ENCODE measurements at regions not wholly inside any gene's neighbourhood (a gene's known extent, or its start where the extent isn't known, plus 50 kb on each side); places are given as distances from the start of the nearest gene placed in this dataset.

- DNase-seq (ENCODE audit: low read depth in 3 of 3, low spot score in 1 of 3) = no peak
Measured at GRCh38 chr3:194832346-194833104, 146.8 kb downstream of the FAM43A start.

DNA sequence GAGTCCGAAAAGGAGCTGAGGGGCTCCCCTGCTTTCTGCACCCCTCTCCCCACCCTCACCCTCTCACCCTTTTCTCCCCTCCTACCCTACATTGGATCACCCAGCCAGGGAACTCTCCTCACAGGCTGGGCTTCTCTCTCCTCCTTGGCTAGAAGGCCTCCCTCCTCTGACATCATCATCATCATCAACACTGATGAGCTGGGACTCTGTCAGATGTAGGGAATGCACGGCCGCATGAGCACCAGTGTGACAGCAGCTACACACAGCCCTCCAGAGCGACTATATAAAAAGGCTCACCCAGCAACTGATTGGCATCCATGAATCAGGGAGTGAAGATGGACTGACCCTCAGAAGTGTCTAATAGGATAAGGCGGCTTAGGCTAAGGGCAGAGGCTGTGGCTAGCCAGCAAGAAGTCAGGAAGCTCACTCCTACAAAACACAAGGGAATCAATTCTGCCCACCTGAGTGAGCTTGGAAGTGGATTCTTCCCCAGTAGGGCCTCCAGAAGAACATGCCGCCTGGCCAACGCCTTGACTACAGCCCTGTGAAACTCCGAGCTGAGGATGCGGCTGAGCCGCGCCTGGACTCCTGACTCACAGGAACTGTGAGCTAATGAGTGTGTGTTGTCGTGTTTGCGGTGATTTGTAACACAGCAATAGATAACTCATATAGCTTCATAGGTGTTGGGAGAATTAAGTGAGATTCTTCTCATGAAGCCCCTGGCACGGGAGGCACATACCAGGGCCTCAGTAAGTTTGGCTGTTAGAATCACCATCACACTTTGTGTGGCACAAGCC, 147.6 kb downstream of the FAM43A start:
- no peak for DNase-seq (ENCODE audit: low read depth in 3 of 3, low spot score in 1 of 3)

DNA sequence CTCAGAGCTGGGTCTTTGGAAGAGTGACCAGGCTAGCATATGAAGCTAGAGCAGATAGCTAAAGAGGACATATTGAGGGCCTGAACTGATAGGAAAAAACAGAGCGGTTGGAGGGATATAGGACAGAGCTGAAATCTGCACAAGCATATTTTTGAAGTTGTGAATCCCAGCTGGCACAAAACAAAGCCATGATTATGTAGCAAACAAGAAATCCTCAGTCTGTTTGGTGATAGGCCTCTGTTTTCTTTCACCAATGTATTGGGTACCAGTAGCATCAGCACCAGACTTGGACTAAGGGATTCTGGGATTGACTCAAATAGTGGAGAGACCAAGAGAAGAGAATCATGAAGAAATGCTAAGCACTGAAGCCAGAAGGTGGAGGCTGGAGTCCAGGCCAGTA, 151.0 kb downstream of the FAM43A start:
- no peak for DNase-seq (ENCODE audit: low read depth in 3 of 3, low spot score in 1 of 3)

GRCh38 chr3:194837457-194838127, 151.9 kb downstream of the FAM43A start:
- no peak for DNase-seq (ENCODE audit: low read depth in 3 of 3, low spot score in 1 of 3)

DNA sequence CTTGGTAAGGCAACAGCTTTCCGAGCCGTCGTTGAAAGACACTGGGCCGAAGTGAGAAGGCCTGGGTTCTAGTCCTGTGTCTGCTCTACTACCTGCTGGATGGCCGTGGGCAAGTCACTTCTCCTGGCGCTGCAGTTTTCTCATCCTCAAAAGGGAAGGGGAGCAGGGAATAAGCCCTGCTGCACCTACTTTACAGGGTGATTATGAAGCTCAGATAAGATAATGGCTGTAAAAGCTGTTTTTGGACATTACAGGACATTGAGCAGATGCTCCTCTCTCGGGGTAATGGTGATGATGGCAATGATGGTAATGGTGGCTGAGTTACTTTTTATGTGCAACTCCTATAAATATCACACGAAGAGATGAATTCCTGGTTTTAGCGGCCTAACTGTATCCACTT, 152.6 kb downstream of the FAM43A start:
- DNase-seq (ENCODE audit: low read depth in 3 of 3, low spot score in 1 of 3) = no peak

- DNase-seq (ENCODE audit: low read depth in 3 of 3, low spot score in 1 of 3) = no peak
Measured at GRCh38 chr3:194840661-194841514, 155.2 kb downstream of the FAM43A start.

GRCh38 chr3:194841515-194841841, 155.8 kb downstream of the FAM43A start:
- no peak for DNase-seq (ENCODE audit: low read depth in 3 of 3, low spot score in 1 of 3)

DNA sequence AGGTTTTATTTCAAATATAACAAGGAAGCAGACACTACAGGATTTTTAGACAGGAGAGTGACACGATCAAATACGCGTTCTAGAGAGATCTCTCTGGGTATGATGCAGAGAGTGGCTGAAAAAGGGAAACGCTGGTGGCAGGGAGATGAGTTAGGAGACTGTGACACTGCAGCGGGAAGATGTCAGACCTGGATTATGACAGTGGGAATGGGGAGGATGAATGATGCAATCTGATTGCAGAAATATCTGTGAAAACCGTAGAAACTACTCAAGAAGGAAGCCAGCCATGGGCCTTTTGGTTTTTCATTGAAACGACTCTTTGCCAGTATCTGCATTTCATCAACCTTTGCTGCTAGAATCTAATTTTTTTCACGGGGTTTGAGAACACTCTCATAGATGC, 157.9 kb downstream of the FAM43A start:
- no peak for DNase-seq (ENCODE audit: low read depth in 3 of 3, low spot score in 1 of 3)

- no peak for DNase-seq (ENCODE audit: low read depth in 3 of 3, low spot score in 1 of 3)
Measured at GRCh38 chr3:194844046-194844445, 158.4 kb downstream of the FAM43A start.

DNA sequence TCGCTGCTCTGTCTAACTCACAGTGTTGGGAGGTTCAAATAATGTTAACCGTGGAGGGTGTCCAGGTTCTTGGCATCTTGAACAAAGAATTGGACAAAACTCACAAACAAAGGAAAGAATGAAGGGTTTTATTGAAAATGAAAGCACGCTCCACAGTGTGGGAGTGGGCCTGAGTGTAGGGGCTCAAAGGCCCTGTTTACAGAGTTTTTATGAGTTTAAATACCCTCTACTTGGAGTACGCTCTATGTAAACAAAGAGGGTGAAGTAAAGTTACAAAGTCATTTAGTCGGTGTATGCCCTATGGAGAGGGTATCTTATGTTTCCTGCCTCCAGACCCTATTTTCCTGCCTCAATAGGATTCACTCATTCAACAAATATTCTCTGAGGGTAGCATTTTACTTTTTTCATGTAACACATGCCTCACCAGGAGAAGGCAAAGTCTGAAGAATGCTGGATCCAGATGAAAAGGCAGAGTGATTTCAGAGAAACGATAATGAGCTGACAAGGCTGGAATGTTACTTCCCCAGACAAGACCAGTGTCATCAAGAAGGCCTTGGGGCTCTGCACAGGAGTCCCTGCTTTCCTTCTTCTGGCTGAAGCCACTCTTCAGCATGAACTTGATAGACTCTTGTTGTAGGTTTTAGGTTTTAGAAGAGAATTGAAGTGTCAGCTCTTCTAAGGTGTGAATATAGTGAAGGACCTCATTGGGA, 163.6 kb downstream of the FAM43A start:
- DNase-seq (ENCODE audit: low read depth in 3 of 3, low spot score in 1 of 3) = no peak

- no peak for DNase-seq (ENCODE audit: low read depth in 3 of 3, low spot score in 1 of 3)
Measured at GRCh38 chr3:194851254-194851653, 165.6 kb downstream of the FAM43A start.

DNA sequence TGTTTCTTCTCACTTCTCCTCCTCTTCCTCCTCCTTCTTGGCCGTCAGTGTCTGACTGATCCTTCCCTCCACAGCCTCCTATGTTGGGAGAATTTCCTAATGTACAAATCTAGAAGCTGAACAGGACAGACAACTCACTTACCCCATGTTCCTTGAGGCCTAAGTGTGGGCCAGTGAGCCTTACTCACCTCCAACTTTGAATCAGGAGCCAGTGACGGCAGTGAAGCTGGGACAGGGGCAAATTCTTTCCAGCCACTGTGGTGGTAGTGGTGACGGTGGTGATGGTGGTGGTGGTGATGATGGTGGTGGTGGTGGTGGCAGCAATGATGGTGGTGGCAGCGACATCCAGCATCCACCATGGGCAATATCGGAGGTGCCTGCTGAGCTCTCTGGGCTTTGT, 166.3 kb downstream of the FAM43A start:
- DNase-seq (ENCODE audit: low read depth in 3 of 3, low spot score in 1 of 3) = no peak

- DNase-seq (ENCODE audit: low read depth in 3 of 3, low spot score in 1 of 3) = no peak
Measured at GRCh38 chr3:194852345-194852744, 166.7 kb downstream of the FAM43A start.

GRCh38 chr3:194852831-194853508, 167.3 kb downstream of the FAM43A start:
- no peak for DNase-seq (ENCODE audit: low read depth in 3 of 3, low spot score in 1 of 3)

GRCh38 chr3:194854206-194854605, 168.5 kb downstream of the FAM43A start:
- DNase-seq (ENCODE audit: low read depth in 3 of 3, low spot score in 1 of 3) = no peak

DNA sequence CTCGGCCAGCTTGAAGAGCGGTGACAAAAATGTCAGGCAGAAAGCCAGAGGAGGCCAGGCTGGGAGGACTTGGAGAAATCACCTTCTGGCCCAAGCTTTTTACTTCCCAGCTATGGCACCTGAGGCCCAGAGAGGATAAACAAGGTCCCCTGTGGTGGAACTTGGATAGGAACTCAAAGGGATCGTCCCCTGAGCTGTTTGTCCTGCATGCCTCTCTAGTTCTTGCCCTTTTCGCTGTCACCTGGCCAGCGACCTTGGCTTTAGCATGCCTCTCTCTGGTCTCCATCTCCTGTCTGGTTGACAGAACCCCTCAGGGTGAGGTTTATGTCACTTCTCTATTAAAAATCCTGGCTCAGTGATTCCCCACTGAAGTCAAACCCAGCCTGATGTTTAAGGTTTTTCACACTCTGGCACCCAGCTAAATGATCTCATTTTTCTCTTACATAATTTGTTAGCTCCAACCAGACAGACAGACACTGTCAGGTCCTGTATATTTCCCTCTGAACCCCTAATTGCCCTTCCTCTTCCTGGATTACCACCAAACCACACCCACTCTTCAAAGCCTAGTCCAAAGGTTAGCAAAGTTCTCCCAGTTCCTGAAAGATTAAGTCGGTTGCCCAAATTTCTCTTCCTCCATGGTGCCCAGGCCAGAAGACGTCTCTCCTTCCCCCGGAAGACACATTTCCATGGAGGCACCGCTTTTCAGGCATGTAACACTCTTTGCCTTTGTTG, 169.1 kb downstream of the FAM43A start:
- no peak for DNase-seq (ENCODE audit: low read depth in 3 of 3, low spot score in 1 of 3)

- DNase-seq (ENCODE audit: low read depth in 3 of 3, low spot score in 1 of 3) = no peak
Measured at GRCh38 chr3:194856296-194856695, 170.6 kb downstream of the FAM43A start.

DNA sequence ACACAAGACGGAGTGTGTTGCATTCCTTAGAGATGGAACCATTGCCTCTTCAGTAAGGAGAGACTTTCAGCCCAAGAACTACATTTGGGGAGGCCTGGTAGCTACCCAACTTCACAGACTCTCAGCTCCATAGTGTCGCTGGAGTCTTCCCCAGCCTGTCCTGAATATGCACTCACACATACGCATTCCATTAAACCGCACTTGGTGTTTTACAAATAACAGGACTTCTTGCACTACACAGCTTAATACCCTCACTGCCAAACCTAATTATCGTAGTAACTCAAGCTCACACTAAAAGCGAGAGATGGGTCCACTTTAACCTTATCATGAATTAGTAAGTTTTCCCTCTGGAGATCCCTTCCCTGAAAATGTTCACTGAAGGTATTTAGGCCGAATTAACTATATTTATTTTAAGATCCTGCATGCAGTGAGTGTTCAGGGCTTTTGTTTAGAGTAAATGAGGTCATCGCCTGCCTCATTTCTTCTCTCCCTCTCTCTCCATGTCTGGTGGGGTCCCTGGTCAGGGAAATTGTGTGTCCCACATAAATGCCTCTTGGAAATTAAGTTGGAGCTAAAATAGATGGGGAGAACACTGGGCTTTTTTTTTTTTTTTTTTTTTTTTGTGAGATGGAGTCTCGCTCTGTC, 171.9 kb downstream of the FAM43A start:
- DNase-seq (ENCODE audit: low read depth in 3 of 3, low spot score in 1 of 3) = no peak

DNA sequence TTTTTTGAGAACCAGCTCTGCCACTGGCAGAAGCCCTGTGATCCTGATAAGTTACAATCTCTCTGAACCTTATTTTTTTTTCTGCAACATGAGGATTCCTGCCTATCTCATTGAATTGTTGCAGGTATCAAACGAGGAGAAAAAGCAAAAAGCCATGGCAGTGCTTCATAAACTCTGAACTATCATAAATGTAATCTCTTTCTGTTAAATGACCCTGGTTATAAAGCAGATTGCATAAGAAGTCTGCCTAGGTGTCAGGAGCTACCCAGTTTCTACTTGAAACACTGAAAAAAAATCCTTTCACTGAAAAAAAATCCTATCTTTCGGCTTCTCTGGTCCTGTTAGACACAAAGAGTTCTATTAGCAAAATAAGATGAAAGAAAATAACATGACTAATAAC, 172.7 kb downstream of the FAM43A start:
- DNase-seq (ENCODE audit: low read depth in 3 of 3, low spot score in 1 of 3) = no peak
